HCT116 (cell line): ENCODE measurements at regions not wholly inside any gene's neighbourhood (a gene's known extent, or its start where the extent isn't known, plus 50 kb on each side); places are given as distances from the start of the nearest gene placed in this dataset.

Experiments
- CEBPB ChIP-seq: IDR thresholded peaks from 2 replicates; pipeline ENCODE4 v1.6.1; 2012; ENCODE audit warnings: low read depth
- CTCF ChIP-seq, 3 experiments: fragments of 200-600 bp in 1 of 3; sonication (generic) in 1 of 3; IDR thresholded peaks in 2 of 3; conservative IDR thresholded peaks in 1 of 3; 2 replicates each; pipeline ENCODE4 v1.5.1; 2012 to 2017; ENCODE audit warnings: low read depth in 2 of 3, low read length in 2 of 3, antibody characterized with exemption in 1 of 3, borderline replicate concordance in 1 of 3, control low read depth in 1 of 3, mild to moderate bottlenecking in 1 of 3, mixed read lengths in 1 of 3, mixed run types in 1 of 3, moderate library complexity in 1 of 3; ENCODE audit not compliant: insufficient read depth in 1 of 3
- EZH2 ChIP-seq: fragments of 200-600 bp; sonication (generic); IDR thresholded peaks from 2 replicates; pipeline ENCODE4 v1.6.1; 2017; ENCODE audit warnings: antibody characterized with exemption, mixed run types
- SP1 ChIP-seq: IDR thresholded peaks from 2 replicates; pipeline ENCODE4 v1.6.1; 2012; ENCODE audit warnings: low read depth
- YY1 ChIP-seq: IDR thresholded peaks from 2 replicates; pipeline ENCODE4 v1.6.1; 2011; ENCODE audit warnings: low read length, low read depth, moderate library complexity, mild to moderate bottlenecking; ENCODE audit not compliant: insufficient replicate concordance; ENCODE audit errors: extremely low read depth
- ZFX ChIP-seq: fragments of 450-650 bp; IDR thresholded peaks from 2 replicates; pipeline ENCODE4 v1.6.1; 2017

DNA sequence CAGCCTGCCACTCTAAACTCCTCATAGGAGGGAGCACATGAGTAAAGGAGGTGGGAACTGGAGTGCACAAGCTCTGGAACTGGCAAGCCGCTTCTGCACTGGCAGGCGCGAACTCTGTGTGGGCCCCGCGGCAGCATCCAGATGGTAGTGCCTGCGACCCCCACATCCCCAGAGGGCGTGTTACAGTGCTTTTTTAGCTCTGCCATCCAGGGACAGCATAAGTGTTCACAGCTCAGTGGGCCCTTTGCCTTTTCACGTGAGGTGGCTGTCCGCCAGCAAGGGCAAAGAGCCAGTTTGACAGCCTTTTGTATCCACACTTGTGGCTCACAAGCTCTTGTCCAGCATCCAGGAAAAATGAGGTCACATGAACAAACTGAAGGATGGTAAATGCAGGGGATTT is 581.6 kb upstream of the DIAPH2 start:
- TF ChIP-seq CTCF (IDR thresholded peaks at IDR 0.05 in 2 of 3, conservative IDR thresholded peaks at IDR 0.05 in 1 of 3; ENCODE audit: borderline replicate concordance in 1 of 3, insufficient read depth in 1 of 3, low read depth in 2 of 3, low read length in 2 of 3) (no peak), YY1 (no peak), EZH2 (no peak), ZFX (no peak), CEBPB (no peak), SP1 (no peak)
